ENCODE measurements at regions not wholly inside any gene's neighbourhood (a gene's known extent, or its start where the extent isn't known, plus 50 kb on each side); places are given as distances from the start of the nearest gene placed in this dataset.

DNA sequence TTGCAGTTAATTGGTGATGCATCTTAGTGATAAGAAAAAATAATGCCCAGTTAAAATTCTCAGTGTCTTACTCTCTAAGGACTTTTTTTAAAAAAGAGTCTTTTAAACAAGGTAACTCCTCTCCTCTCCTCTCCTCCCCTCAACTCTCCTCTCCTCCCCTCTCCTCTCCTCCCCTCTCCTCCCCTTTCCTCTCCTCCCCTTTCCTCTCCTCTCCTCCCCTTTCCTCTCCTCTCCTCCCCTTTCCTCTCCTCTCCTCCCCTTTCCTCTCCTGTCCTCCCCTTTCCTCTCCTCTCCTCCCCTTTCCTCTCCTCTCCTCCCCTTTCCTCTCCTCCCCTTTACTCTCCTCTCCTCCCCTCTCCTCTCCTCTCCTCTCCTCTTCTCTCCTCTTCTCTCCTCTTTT lies 675.9 kb upstream of the RBFOX1 start:
- ATAC-seq, result no peak
- TF ChIP-seq ISL1 (CRISPR knock-in tag; IDR thresholded peaks at IDR 0.05), result no peak
- no peak for TF ChIP-seq GLIS3 (CRISPR knock-in tag; IDR thresholded peaks at IDR 0.05)
- TF ChIP-seq RARB (CRISPR knock-in tag; IDR thresholded peaks at IDR 0.05), result no peak
- no peak for TF ChIP-seq BACH2 (CRISPR knock-in tag; IDR thresholded peaks at IDR 0.05; ENCODE audit: borderline replicate concordance)
- no peak for TF ChIP-seq ZFP30 (CRISPR knock-in tag; IDR thresholded peaks at IDR 0.05)
- no peak for TF ChIP-seq ZNF70 (CRISPR knock-in tag; IDR thresholded peaks at IDR 0.05)
- TF ChIP-seq ZNF8 (CRISPR knock-in tag; IDR thresholded peaks at IDR 0.05), result no peak

DNA sequence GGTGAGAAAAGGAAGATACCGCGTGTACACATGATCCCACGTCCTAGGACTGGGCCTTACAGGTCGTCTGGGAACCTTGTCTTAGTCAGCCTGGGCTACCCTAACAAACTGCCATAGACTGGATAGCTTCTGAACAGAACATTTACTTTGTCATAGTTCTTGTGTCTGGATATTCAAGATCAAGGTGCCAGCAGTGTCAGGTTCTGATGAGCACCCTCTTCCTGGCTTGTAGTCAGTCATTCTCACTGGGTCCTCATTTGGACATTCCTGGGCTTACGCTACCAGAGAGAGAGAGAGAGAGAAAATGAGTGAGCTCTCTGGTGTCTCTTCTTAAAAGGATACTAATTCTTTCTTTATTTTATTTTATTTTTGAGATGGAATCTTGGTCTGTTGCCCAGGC lies 685.8 kb upstream of the RBFOX1 start:
- ATAC-seq, result no peak
- TF ChIP-seq SNAI2 (CRISPR knock-in tag; IDR thresholded peaks at IDR 0.05), result no peak
- no peak for TF ChIP-seq TCF4 (CRISPR knock-in tag; IDR thresholded peaks at IDR 0.05; ENCODE audit: borderline replicate concordance)
- TF ChIP-seq, protein P1, sequence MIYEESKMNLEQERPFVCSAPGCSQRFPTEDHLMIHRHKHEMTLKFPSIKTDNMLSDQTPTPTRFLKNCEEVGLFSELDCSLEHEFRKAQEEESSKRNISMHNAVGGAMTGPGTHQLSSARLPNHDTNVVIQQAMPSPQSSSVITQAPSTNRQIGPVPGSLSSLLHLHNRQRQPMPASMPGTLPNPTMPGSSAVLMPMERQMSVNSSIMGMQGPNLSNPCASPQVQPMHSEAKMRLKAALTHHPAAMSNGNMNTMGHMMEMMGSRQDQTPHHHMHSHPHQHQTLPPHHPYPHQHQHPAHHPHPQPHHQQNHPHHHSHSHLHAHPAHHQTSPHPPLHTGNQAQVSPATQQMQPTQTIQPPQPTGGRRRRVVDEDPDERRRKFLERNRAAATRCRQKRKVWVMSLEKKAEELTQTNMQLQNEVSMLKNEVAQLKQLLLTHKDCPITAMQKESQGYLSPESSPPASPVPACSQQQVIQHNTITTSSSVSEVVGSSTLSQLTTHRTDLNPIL (CRISPR knock-in tag; IDR thresholded peaks at IDR 0.05; ENCODE audit: low read depth), result no peak
- TF ChIP-seq ZNF70 (CRISPR knock-in tag; IDR thresholded peaks at IDR 0.05), result no peak
- TF ChIP-seq ARNTL (CRISPR knock-in tag; IDR thresholded peaks at IDR 0.05; ENCODE audit: borderline replicate concordance, low read depth), result no peak
- TF ChIP-seq POU6F1 (CRISPR knock-in tag; IDR thresholded peaks at IDR 0.05; ENCODE audit: borderline replicate concordance, low read depth), result no peak
- no peak for TF ChIP-seq BACH2 (CRISPR knock-in tag; IDR thresholded peaks at IDR 0.05; ENCODE audit: borderline replicate concordance)

- no peak for ATAC-seq
- TF ChIP-seq ZFP3 (CRISPR knock-in tag; IDR thresholded peaks at IDR 0.05), result no peak
- TF ChIP-seq CSDC2 (CRISPR knock-in tag; IDR thresholded peaks at IDR 0.05), result no peak
- no peak for TF ChIP-seq ZNF8 (CRISPR knock-in tag; IDR thresholded peaks at IDR 0.05)
- TF ChIP-seq RARB (CRISPR knock-in tag; IDR thresholded peaks at IDR 0.05), result no peak
- TF ChIP-seq TCF4 (CRISPR knock-in tag; IDR thresholded peaks at IDR 0.05; ENCODE audit: borderline replicate concordance), result no peak
- TF ChIP-seq BACH2 (CRISPR knock-in tag; IDR thresholded peaks at IDR 0.05; ENCODE audit: borderline replicate concordance), result no peak
- no peak for TF ChIP-seq ZNF70 (CRISPR knock-in tag; IDR thresholded peaks at IDR 0.05)
- no peak for TF ChIP-seq ARNTL (CRISPR knock-in tag; IDR thresholded peaks at IDR 0.05; ENCODE audit: borderline replicate concordance, low read depth)
Observed at GRCh38 chr16:6645768-6646568, 686.7 kb upstream of the RBFOX1 start.

GRCh38 chr16:6644916-6645315 lies 687.7 kb upstream of the RBFOX1 start:
- ATAC-seq, result no peak
- TF ChIP-seq ZNF565 (CRISPR knock-in tag; conservative IDR thresholded peaks at IDR 0.05; ENCODE audit: low read depth) (no peak), OSR1 (CRISPR knock-in tag; IDR thresholded peaks at IDR 0.05) (no peak), ZNF70 (CRISPR knock-in tag; IDR thresholded peaks at IDR 0.05) (no peak), CSRNP3 (CRISPR knock-in tag; IDR thresholded peaks at IDR 0.05) (no peak), SNAI2 (CRISPR knock-in tag; IDR thresholded peaks at IDR 0.05) (no peak), ZC3H10 (CRISPR knock-in tag; IDR thresholded peaks at IDR 0.05) (no peak), POU6F1 (CRISPR knock-in tag; IDR thresholded peaks at IDR 0.05; ENCODE audit: borderline replicate concordance, low read depth) (no peak), ZFP3 (CRISPR knock-in tag; IDR thresholded peaks at IDR 0.05) (no peak), RARB (CRISPR knock-in tag; IDR thresholded peaks at IDR 0.05) (no peak), ZNF8 (CRISPR knock-in tag; IDR thresholded peaks at IDR 0.05) (no peak), ARNTL (CRISPR knock-in tag; IDR thresholded peaks at IDR 0.05; ENCODE audit: borderline replicate concordance, low read depth) (no peak), PPARA (CRISPR knock-in tag; IDR thresholded peaks at IDR 0.05; ENCODE audit: borderline replicate concordance) (no peak), PATZ1 (CRISPR knock-in tag; IDR thresholded peaks at IDR 0.05; ENCODE audit: borderline replicate concordance) (no peak)
- TF ChIP-seq, protein P2, sequence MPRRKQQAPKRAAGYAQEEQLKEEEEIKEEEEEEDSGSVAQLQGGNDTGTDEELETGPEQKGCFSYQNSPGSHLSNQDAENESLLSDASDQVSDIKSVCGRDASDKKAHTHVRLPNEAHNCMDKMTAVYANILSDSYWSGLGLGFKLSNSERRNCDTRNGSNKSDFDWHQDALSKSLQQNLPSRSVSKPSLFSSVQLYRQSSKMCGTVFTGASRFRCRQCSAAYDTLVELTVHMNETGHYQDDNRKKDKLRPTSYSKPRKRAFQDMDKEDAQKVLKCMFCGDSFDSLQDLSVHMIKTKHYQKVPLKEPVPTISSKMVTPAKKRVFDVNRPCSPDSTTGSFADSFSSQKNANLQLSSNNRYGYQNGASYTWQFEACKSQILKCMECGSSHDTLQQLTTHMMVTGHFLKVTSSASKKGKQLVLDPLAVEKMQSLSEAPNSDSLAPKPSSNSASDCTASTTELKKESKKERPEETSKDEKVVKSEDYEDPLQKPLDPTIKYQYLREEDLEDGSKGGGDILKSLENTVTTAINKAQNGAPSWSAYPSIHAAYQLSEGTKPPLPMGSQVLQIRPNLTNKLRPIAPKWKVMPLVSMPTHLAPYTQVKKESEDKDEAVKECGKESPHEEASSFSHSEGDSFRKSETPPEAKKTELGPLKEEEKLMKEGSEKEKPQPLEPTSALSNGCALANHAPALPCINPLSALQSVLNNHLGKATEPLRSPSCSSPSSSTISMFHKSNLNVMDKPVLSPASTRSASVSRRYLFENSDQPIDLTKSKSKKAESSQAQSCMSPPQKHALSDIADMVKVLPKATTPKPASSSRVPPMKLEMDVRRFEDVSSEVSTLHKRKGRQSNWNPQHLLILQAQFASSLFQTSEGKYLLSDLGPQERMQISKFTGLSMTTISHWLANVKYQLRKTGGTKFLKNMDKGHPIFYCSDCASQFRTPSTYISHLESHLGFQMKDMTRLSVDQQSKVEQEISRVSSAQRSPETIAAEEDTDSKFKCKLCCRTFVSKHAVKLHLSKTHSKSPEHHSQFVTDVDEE (CRISPR knock-in tag; IDR thresholded peaks at IDR 0.05), result no peak

Measured in SK-N-SH treated with all-trans-retinoic acid at 6 μM for 48 hours (cell line).